Panc1 (cell line): ENCODE measurements at regions not wholly inside any gene's neighbourhood (a gene's known extent, or its start where the extent isn't known, plus 50 kb on each side); places are given as distances from the start of the nearest gene placed in this dataset.

ENCODE experiments used
- CTCF ChIP-seq: fragments of 450-650 bp; IDR thresholded peaks from 2 replicates; pipeline ENCODE4 v1.5.1; 2017; ENCODE audit warnings: mild to moderate bottlenecking
- POLR2AphosphoS5 ChIP-seq: IDR thresholded peaks from 2 replicates; pipeline ENCODE4 v1.6.1; 2012; ENCODE audit warnings: mild to moderate bottlenecking, low read depth, low read length, moderate library complexity

GRCh38 chr14:104238424-104239184, 100.2 kb downstream of the KIF26A start:
- TF ChIP-seq POLR2AphosphoS5 (no peak), CTCF (no peak)
